MM.1S (cell line): ENCODE measurements at regions not wholly inside any gene's neighbourhood (a gene's known extent, or its start where the extent isn't known, plus 50 kb on each side); places are given as distances from the start of the nearest gene placed in this dataset.
"Not testable (repeated sequence)": the region's sequence is repeated elsewhere in the genome, so short reads cannot be mapped to it uniquely, and the experiment has no call there.

Experiments
- DNase-seq: peaks from one replicate; pipeline ENCODE4 v3.0.0-alpha.2; 2015
- H2AFZ ChIP-seq: fragments of 300-600 bp; sonication (generic); 2 replicates; pipeline ENCODE4 v1.6.0; 2016; ENCODE audit warnings: antibody characterized with exemption, low read length
- H3F3A ChIP-seq: fragments of 300-600 bp; sonication (generic); 2 replicates; pipeline ENCODE4 v1.6.1; 2016; ENCODE audit warnings: mild to moderate bottlenecking, antibody characterized with exemption, low read length, moderate library complexity, mixed read lengths; ENCODE audit not compliant: insufficient read depth
- H3K27ac ChIP-seq: fragments of 300-600 bp; sonication (generic); 2 replicates; pipeline ENCODE4 v1.5.1; 2016; ENCODE audit warnings: mild to moderate bottlenecking, low read length
- H3K27me3 ChIP-seq: fragments of 300-600 bp; sonication (generic); replicated peaks from 2 replicates; pipeline ENCODE4 v1.6.0; 2016; ENCODE audit warnings: low read length; ENCODE audit not compliant: insufficient read depth
- H3K36me3 ChIP-seq: fragments of 300-600 bp; sonication (generic); replicated peaks from 2 replicates; pipeline ENCODE4 v1.6.1; 2016; ENCODE audit warnings: mild to moderate bottlenecking, low read length, mixed read lengths; ENCODE audit not compliant: insufficient read depth
- H3K4me1 ChIP-seq: fragments of 300-600 bp; sonication (generic); 2 replicates; pipeline ENCODE4 v1.6.1; 2016; ENCODE audit warnings: low read length, mixed read lengths
- H3K4me2 ChIP-seq: fragments of 300-600 bp; sonication (generic); 2 replicates; pipeline ENCODE4 v1.6.0; 2016; ENCODE audit warnings: low read depth, low read length
- H3K4me3 ChIP-seq: fragments of 300-600 bp; sonication (generic); 2 replicates; pipeline ENCODE4 v1.5.1; 2016; ENCODE audit warnings: low read length, mixed read lengths
- H3K79me2 ChIP-seq: fragments of 300-600 bp; sonication (generic); 2 replicates; pipeline ENCODE4 v1.6.1; 2016; ENCODE audit warnings: mixed run types, low read length, mixed read lengths
- H3K9ac ChIP-seq: fragments of 300-600 bp; sonication (generic); 2 replicates; pipeline ENCODE4 v1.6.1; 2016; ENCODE audit warnings: low read length, mixed read lengths
- H3K9me2 ChIP-seq: fragments of 300-600 bp; sonication (generic); replicated peaks from 2 replicates; pipeline ENCODE4 v1.6.1; 2016; ENCODE audit warnings: mild to moderate bottlenecking, low read length, mixed read lengths; ENCODE audit not compliant: insufficient read depth
- H3K9me3 ChIP-seq: fragments of 300-600 bp; sonication (generic); replicated peaks from 2 replicates; pipeline ENCODE4 v1.6.1; 2016; ENCODE audit warnings: mild to moderate bottlenecking, low read length, mixed read lengths; ENCODE audit not compliant: insufficient read depth
- H4K20me1 ChIP-seq: fragments of 300-600 bp; sonication (generic); 2 replicates; pipeline ENCODE4 v1.6.1; 2016; ENCODE audit warnings: mild to moderate bottlenecking, low read length, moderate library complexity, mixed read lengths; ENCODE audit not compliant: insufficient read depth
- CTCF ChIP-seq: fragments of 300-600 bp; sonication (generic); IDR thresholded peaks from 2 replicates; pipeline ENCODE4 v1.5.1; 2016; ENCODE audit warnings: antibody characterized with exemption, low read length, mixed read lengths
- EZH2 ChIP-seq: fragments of 300-600 bp; sonication (generic); optimal IDR thresholded peaks from 2 replicates; pipeline ENCODE3; 2017; ENCODE audit warnings: low read depth, mild to moderate bottlenecking, antibody characterized with exemption, low read length, mixed read lengths
- EZH2phosphoT487 ChIP-seq: fragments of 300-600 bp; sonication (generic); IDR thresholded peaks from 2 replicates; pipeline ENCODE4 v1.6.1; 2018; ENCODE audit warnings: antibody characterized with exemption, low read length

- no peaks in the 10 kb centered on the region for H3K36me3 ChIP-seq
- H3K27me3 ChIP-seq = no peaks in the 10 kb centered on the region
- no peaks in the 10 kb centered on the region for H4K20me1 ChIP-seq
- H3K9me3 ChIP-seq = no peaks in the 10 kb centered on the region
- H3K79me2 ChIP-seq = no peaks in the 10 kb centered on the region
- TF ChIP-seq EZH2phosphoT487 (no peak), CTCF (no peak), EZH2 (no peak)
- no peak overlapping the region for H3K27ac ChIP-seq
- DNase-seq = no peak
- H3K9me2 ChIP-seq = no peaks in the 10 kb centered on the region
- H2AFZ ChIP-seq = no peak overlapping the region
- H3K4me2 ChIP-seq = no peak overlapping the region
- H3K9ac ChIP-seq = no peak overlapping the region
- H3F3A ChIP-seq = no peaks in the 10 kb centered on the region
- H3K4me1 ChIP-seq = no peaks in the 10 kb centered on the region
- H3K4me3 ChIP-seq = no peak overlapping the region
Observed at GRCh38 chr12:38120438-38120837, 196.1 kb upstream of the ALG10B start.

- H3K27me3 ChIP-seq, H3F3A ChIP-seq, H3K79me2 ChIP-seq, H3K4me1 ChIP-seq, H3K4me3 ChIP-seq, H2AFZ ChIP-seq, H3K9me2 ChIP-seq, H3K9ac ChIP-seq, H3K36me3 ChIP-seq, H4K20me1 ChIP-seq, H3K9me3 ChIP-seq, H3K4me2 ChIP-seq, DNase-seq: not testable (repeated sequence)
- peak overlapping the region; percentile 13; the same call in 1 of the 2 replicates for H3K27ac ChIP-seq
Observed at GRCh38 chr12:38123028-38123427, 193.5 kb upstream of the ALG10B start.

- no peaks in the 10 kb centered on the region for H3K79me2 ChIP-seq
- no peaks in the 10 kb centered on the region for H3K9me2 ChIP-seq
- no peaks in the 10 kb centered on the region for H3F3A ChIP-seq
- TF ChIP-seq EZH2phosphoT487 (no peak), EZH2 (no peak), CTCF (no peak)
- H3K36me3 ChIP-seq = no peaks in the 10 kb centered on the region
- H2AFZ ChIP-seq = no peak overlapping the region
- no peaks in the 10 kb centered on the region for H4K20me1 ChIP-seq
- H3K9me3 ChIP-seq = no peaks in the 10 kb centered on the region
- no peak overlapping the region for H3K9ac ChIP-seq
- peak overlapping the region; percentile 13; the same call in 1 of the 2 replicates for H3K27ac ChIP-seq
- H3K4me2 ChIP-seq = no peak overlapping the region; the same call in 1 of the 2 replicates
- DNase-seq = no peak
- H3K4me3 ChIP-seq = no peak overlapping the region
- no peaks in the 10 kb centered on the region for H3K27me3 ChIP-seq
- H3K4me1 ChIP-seq = 0 out of 2 replicates have a peak, but pooled peaks cover 3% of the 10 kb centered on the region
Observed at GRCh38 chr12:38123566-38124246, 192.9 kb upstream of the ALG10B start.

GRCh38 chr12:38124247-38125012 is 192.1 kb upstream of the ALG10B start:
- H3K4me3 ChIP-seq = no peak overlapping the region
- H3K4me1 ChIP-seq = 0 out of 2 replicates have a peak, but pooled peaks cover 3% of the 10 kb centered on the region
- TF ChIP-seq EZH2 (no peak), CTCF (no peak), EZH2phosphoT487 (no peak)
- H3K9me2 ChIP-seq = no peaks in the 10 kb centered on the region
- no peak overlapping the region for H2AFZ ChIP-seq
- no peak overlapping the region for H3K4me2 ChIP-seq
- H3K36me3 ChIP-seq = no peaks in the 10 kb centered on the region
- no peaks in the 10 kb centered on the region for H3K9me3 ChIP-seq
- no peak for DNase-seq
- no peaks in the 10 kb centered on the region for H3K79me2 ChIP-seq
- no peaks in the 10 kb centered on the region for H3F3A ChIP-seq
- H4K20me1 ChIP-seq = no peaks in the 10 kb centered on the region
- no peak overlapping the region for H3K27ac ChIP-seq
- no peak overlapping the region for H3K9ac ChIP-seq
- H3K27me3 ChIP-seq = no peaks in the 10 kb centered on the region
